Fibroblast of lung (primary cell): ENCODE measurements at regions not wholly inside any gene's neighbourhood (a gene's known extent, or its start where the extent isn't known, plus 50 kb on each side); places are given as distances from the start of the nearest gene placed in this dataset.

ENCODE experiments used
- EZH2 ChIP-seq: IDR thresholded peaks from 2 replicates; pipeline ENCODE4 v1.5.1; 2012; ENCODE audit warnings: low read length, control low read depth, mild to moderate bottlenecking; ENCODE audit errors: missing control alignments
- TF ChIP-seq, protein P1 (sequence below), 2 donors: IDR thresholded peaks in 1 of 2; conservative IDR thresholded peaks in 1 of 2; 1 replicate in 1 of 2; 2 replicates in 1 of 2; pipeline ENCODE4 v1.5.1; 2011 to 2012; ENCODE audit warnings: low read length in 2 of 2, control low read depth in 1 of 2, inconsistent platforms in 1 of 2, low read depth in 1 of 2, mild to moderate bottlenecking in 1 of 2

DNA sequence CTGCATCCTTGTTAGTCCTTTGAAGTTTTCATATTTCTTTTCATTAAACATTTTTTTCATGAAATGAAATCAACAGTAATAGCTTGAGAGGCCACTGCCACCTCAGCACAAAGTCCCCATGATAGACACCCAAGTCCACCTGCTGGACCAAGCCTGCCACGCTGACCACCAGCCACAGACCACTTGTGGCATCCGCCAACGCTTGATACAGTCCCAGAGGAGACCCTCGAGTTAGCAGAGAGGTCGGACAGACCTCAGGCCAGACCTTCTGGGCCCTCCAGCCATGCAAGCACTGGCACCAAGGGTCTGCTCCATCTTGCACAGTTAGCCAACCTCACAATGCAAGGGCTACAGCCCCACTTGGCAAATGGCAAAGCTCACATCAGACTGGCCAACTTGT is 91.8 kb upstream of the RTL6 start:
- TF ChIP-seq, protein P1, sequence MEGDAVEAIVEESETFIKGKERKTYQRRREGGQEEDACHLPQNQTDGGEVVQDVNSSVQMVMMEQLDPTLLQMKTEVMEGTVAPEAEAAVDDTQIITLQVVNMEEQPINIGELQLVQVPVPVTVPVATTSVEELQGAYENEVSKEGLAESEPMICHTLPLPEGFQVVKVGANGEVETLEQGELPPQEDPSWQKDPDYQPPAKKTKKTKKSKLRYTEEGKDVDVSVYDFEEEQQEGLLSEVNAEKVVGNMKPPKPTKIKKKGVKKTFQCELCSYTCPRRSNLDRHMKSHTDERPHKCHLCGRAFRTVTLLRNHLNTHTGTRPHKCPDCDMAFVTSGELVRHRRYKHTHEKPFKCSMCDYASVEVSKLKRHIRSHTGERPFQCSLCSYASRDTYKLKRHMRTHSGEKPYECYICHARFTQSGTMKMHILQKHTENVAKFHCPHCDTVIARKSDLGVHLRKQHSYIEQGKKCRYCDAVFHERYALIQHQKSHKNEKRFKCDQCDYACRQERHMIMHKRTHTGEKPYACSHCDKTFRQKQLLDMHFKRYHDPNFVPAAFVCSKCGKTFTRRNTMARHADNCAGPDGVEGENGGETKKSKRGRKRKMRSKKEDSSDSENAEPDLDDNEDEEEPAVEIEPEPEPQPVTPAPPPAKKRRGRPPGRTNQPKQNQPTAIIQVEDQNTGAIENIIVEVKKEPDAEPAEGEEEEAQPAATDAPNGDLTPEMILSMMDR (conservative IDR thresholded peaks at IDR 0.05 in 1 of 2, IDR thresholded peaks at IDR 0.05 in 1 of 2; ENCODE audit: low read depth in 1 of 2, low read length in 2 of 2) = no peak
- TF ChIP-seq EZH2 = no peak
